SK-N-SH (cell line): ENCODE measurements at regions not wholly inside any gene's neighbourhood (a gene's known extent, or its start where the extent isn't known, plus 50 kb on each side); places are given as distances from the start of the nearest gene placed in this dataset.

Experiments used
- CTCF ChIA-PET: fragments of 300-600, 350-600 bp; formaldehyde crosslinking; extraction: SDS; loops from one replicate; lab custom pipeline; 2021; lab: Yijun Ruan, JAX
- POLR2A ChIA-PET: fragments of 350-600 bp; sonication (Branson Sonifier 250); formaldehyde crosslinking; extraction: SDS; loops from one replicate; lab custom pipeline; 2020; ENCODE audit warnings: antibody characterized with exemption, inconsistent platforms; lab: Yijun Ruan, JAX
- DNase-seq: peaks from one replicate; pipeline ENCODE4 v3.0.0; 2012
- H2AFZ ChIP-seq: fragments of 200-600 bp; sonication (generic); 2 replicates; pipeline ENCODE4 v1.8.1; 2016; ENCODE audit warnings: antibody characterized with exemption, mild to moderate bottlenecking, low read depth
- H3F3A ChIP-seq: fragments of 200-600 bp; sonication (generic); replicated peaks from 2 replicates; pipeline ENCODE3; 2016; ENCODE audit warnings: antibody characterized with exemption, mild to moderate bottlenecking; ENCODE audit not compliant: insufficient read depth
- H3K27ac ChIP-seq, 2 experiments: fragments of 200-500 bp in 1 of 2; fragments of 200-600 bp in 1 of 2; sonication (Bioruptor generic) in 1 of 2; sonication (generic), shearing (Covaris generic) in 1 of 2; 2 replicates each; pipeline versions ENCODE4 v1.5.1 to v1.6.1; 2014 to 2016; ENCODE audit warnings: low read depth in 2 of 2, inconsistent platforms in 1 of 2, low read length in 1 of 2, mild to moderate bottlenecking in 1 of 2, mixed read lengths in 1 of 2
- H3K27me3 ChIP-seq: fragments of 200-600 bp; sonication (generic), shearing (Covaris generic); 2 replicates; pipeline ENCODE4 v1.6.1; 2016; ENCODE audit warnings: mixed run types; ENCODE audit not compliant: insufficient read depth
- H3K36me3 ChIP-seq, 2 experiments: fragments of 200-500 bp in 1 of 2; fragments of 200-600 bp in 1 of 2; sonication (Bioruptor generic) in 1 of 2; sonication (generic) in 1 of 2; replicated peaks in 1 of 2; 2 replicates each; pipeline versions ENCODE3 to v1.5.1; 2014 to 2016; ENCODE audit warnings: low read length in 1 of 2, mild to moderate bottlenecking in 1 of 2; ENCODE audit not compliant: insufficient read depth in 2 of 2, control insufficient read depth in 1 of 2
- H3K4me1 ChIP-seq, 2 experiments: fragments of 200-500 bp in 1 of 2; fragments of 200-600 bp in 1 of 2; sonication (Bioruptor generic) in 1 of 2; sonication (generic), shearing (Covaris generic) in 1 of 2; 2 replicates each; pipeline versions ENCODE4 v1.5.1 to v1.6.1; 2014 to 2016; ENCODE audit warnings: low read depth in 1 of 2, low read length in 1 of 2, mixed run types in 1 of 2; ENCODE audit not compliant: insufficient read depth in 2 of 2, control insufficient read depth in 1 of 2
- H3K4me2 ChIP-seq: fragments of 200-600 bp; sonication (generic), shearing (Covaris generic); 2 replicates; pipeline ENCODE4 v1.6.1; 2017; ENCODE audit warnings: mixed run types
- H3K4me3 ChIP-seq, 2 experiments: fragments of 200-500 bp in 1 of 2; fragments of 200-600 bp in 1 of 2; sonication (Bioruptor generic) in 1 of 2; sonication (generic), shearing (Covaris generic) in 1 of 2; 2 replicates each; pipeline versions ENCODE4 v1.5.1 to v1.8.1; 2014 to 2016; ENCODE audit warnings: low read depth in 2 of 2, inconsistent platforms in 1 of 2, low read length in 1 of 2, mild to moderate bottlenecking in 1 of 2, mixed read lengths in 1 of 2, moderate library complexity in 1 of 2
- H3K79me2 ChIP-seq: fragments of 200-600 bp; sonication (generic); 2 replicates; pipeline ENCODE4 v1.8.1; 2017; ENCODE audit warnings: mild to moderate bottlenecking; ENCODE audit not compliant: insufficient read depth
- H3K9ac ChIP-seq: fragments of 200-600 bp; sonication (generic); 2 replicates; pipeline ENCODE4 v1.6.1; 2017; ENCODE audit warnings: mixed run types
- H3K9me2 ChIP-seq: fragments of 200-600 bp; sonication (generic); 2 replicates; pipeline ENCODE4 v1.6.1; 2017; ENCODE audit warnings: mixed run types
- H3K9me3 ChIP-seq: fragments of 200-600 bp; sonication (generic); 2 replicates; pipeline ENCODE4 v1.6.1; 2017; ENCODE audit warnings: mixed run types, mild to moderate bottlenecking, moderate library complexity
- H4K20me1 ChIP-seq: fragments of 200-600 bp; sonication (generic); 2 replicates; pipeline ENCODE4 v1.6.1; 2017; ENCODE audit warnings: mild to moderate bottlenecking, mixed run types; ENCODE audit not compliant: insufficient read depth
- CHD2 ChIP-seq: fragments of 150-350 bp; IDR thresholded peaks from 2 replicates; pipeline ENCODE4 v1.6.1; 2018; ENCODE audit warnings: low read length; ENCODE audit not compliant: partially characterized antibody
- ELF1 ChIP-seq: IDR thresholded peaks from 2 replicates; pipeline ENCODE4 v1.4.0; 2012
- EP300 ChIP-seq, 2 experiments: IDR thresholded peaks; 2 replicates each; pipeline versions ENCODE4 v1.4.0 to v1.6.1; 2012; ENCODE audit warnings: borderline replicate concordance in 1 of 2, low read depth in 1 of 2, low read length in 1 of 2
- EZH2phosphoT487 ChIP-seq: fragments of 200-600 bp; sonication (generic); IDR thresholded peaks from 2 replicates; pipeline ENCODE4 v1.6.1; 2017; ENCODE audit warnings: low read depth, mixed run types, mild to moderate bottlenecking, antibody characterized with exemption, moderate library complexity, borderline replicate concordance
- FOSL2 ChIP-seq: IDR thresholded peaks from 2 replicates; pipeline ENCODE4 v1.4.0; 2012; ENCODE audit warnings: low read depth, mild to moderate bottlenecking, moderate library complexity, borderline replicate concordance
- FOXM1 ChIP-seq: IDR thresholded peaks from 2 replicates; pipeline ENCODE4 v1.4.0; 2012; ENCODE audit warnings: low read depth, mild to moderate bottlenecking
- NFIC ChIP-seq: IDR thresholded peaks from 2 replicates; pipeline ENCODE4 v1.4.0; 2012; ENCODE audit warnings: borderline replicate concordance
- NRF1 ChIP-seq: IDR thresholded peaks from 2 replicates; pipeline ENCODE4 v1.6.1; 2012; ENCODE audit warnings: low read depth, mild to moderate bottlenecking, low read length
- POLR2AphosphoS5 ChIP-seq: IDR thresholded peaks from 2 replicates; pipeline ENCODE4 v1.6.1; 2012; ENCODE audit warnings: low read depth, low read length
- RCOR1 ChIP-seq: fragments of 150-350 bp; IDR thresholded peaks from 2 replicates; pipeline ENCODE4 v1.6.1; 2017; ENCODE audit warnings: antibody characterized with exemption, low read length
- RXRA ChIP-seq: IDR thresholded peaks from 2 replicates; pipeline ENCODE4 v1.4.0; 2012; ENCODE audit warnings: low read depth, mild to moderate bottlenecking, borderline replicate concordance
- SIN3A ChIP-seq: IDR thresholded peaks from 2 replicates; pipeline ENCODE4 v1.6.1; 2012; ENCODE audit warnings: low read depth, mild to moderate bottlenecking, low read length, moderate library complexity, borderline replicate concordance
- SMC3 ChIP-seq: IDR thresholded peaks from 2 replicates; pipeline ENCODE4 v1.6.1; 2012; ENCODE audit warnings: low read depth, low read length, improper control_type of control experiment
- TAF1 ChIP-seq: IDR thresholded peaks from 2 replicates; pipeline ENCODE4 v1.6.1; 2012; ENCODE audit warnings: low read depth, mild to moderate bottlenecking, low read length, moderate library complexity, borderline replicate concordance
- TEAD4 ChIP-seq: IDR thresholded peaks from 2 replicates; pipeline ENCODE4 v1.4.0; 2012; ENCODE audit warnings: mild to moderate bottlenecking, borderline replicate concordance; ENCODE audit not compliant: insufficient read depth
- WGBS: methylation state at CpG from one replicate; pipeline ENCODE4 v1.1.6; 2017; ENCODE audit warnings: low lambda C conversion rate; 5-methylcytosine and 5-hydroxymethylcytosine counted together
- TF ChIP-seq, protein P1 (sequence below): IDR thresholded peaks from 2 replicates; pipeline ENCODE4 v1.4.0; 2012; ENCODE audit warnings: low read depth
- TF ChIP-seq, protein P2 (sequence below): IDR thresholded peaks from 2 replicates; pipeline ENCODE4 v1.4.0; 2012; ENCODE audit warnings: low read depth, borderline replicate concordance
- TF ChIP-seq, protein P3 (sequence below): IDR thresholded peaks from 2 replicates; pipeline ENCODE4; 2012

DNA sequence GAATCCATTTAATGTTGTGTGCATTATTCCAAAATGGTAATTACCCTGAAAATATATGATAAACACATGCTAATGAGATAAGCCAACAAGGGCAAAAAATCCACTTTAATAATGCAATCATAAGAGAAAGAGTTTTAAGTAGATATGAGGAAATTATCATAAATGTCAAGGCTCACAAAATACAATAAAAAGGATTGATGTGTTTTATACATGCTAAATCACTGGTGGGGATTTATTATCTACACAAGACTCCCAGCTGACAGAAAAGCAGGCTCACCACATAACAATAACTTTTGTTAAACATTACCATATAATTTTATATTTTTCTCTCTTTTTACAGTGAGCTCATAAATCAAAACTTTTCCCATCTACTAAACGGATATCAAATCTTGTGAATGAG, 306.2 kb upstream of the GRAMD2B start:
- no peaks in the 10 kb centered on the region for H3K9me3 ChIP-seq
- no peaks in the 10 kb centered on the region for H3K9me2 ChIP-seq
- no peaks in the 10 kb centered on the region for H3K27me3 ChIP-seq
- H3K79me2 ChIP-seq = no peaks in the 10 kb centered on the region
- ChIA-PET CTCF (no interaction called here), POLR2A (no interaction called here)
- H3K4me3 ChIP-seq = no peak overlapping the region
- H3K4me1 ChIP-seq = no peaks in the 10 kb centered on the region; a peak in 1 of 4 replicates
- no peak overlapping the region for H2AFZ ChIP-seq
- 29% methylated on average over 1 of the region's 1 CpG for WGBS
- no peak overlapping the region for H3K4me2 ChIP-seq
- no peak for TF ChIP-seq FOSL2
- no peak for TF ChIP-seq SIN3A
- TF ChIP-seq TEAD4 = no peak
- H3F3A ChIP-seq = no peaks in the 10 kb centered on the region
- H3K36me3 ChIP-seq = no peaks in the 10 kb centered on the region
- no peaks in the 10 kb centered on the region for H4K20me1 ChIP-seq
- H3K9ac ChIP-seq = no peak overlapping the region
- no peak for DNase-seq
- no peak overlapping the region for H3K27ac ChIP-seq

- Histone ChIP-seq H3K27ac (no peak overlapping the region), H3K9ac (no peak overlapping the region), H3K4me2 (no peak overlapping the region), H3K9me2 (no peaks in the 10 kb centered on the region; the same call in 1 of the 2 replicates), H3F3A (no peaks in the 10 kb centered on the region), H3K27me3 (no peaks in the 10 kb centered on the region), H2AFZ (no peak overlapping the region), H3K4me1 (peaks cover 0 to 10% of the 10 kb centered on the region in 2 experiments; a peak in 3 of 4 replicates), H3K9me3 (no peaks in the 10 kb centered on the region), H3K4me3 (no peak overlapping the region), H3K79me2 (no peaks in the 10 kb centered on the region), H4K20me1 (no peaks in the 10 kb centered on the region), H3K36me3 (no peaks in the 10 kb centered on the region)
- DNase-seq = no peak
- CTCF ChIA-PET = interaction anchor here (1.2 to 1.3 kb wide), 2 partner anchors 69 to 234 kb away, joined by 3 to 4 read pairs; no protein-coding TSS in a partner anchor
- WGBS = 72% methylated on average over 4 of the region's 4 CpGs
- POLR2A ChIA-PET = no interaction called here
- TF ChIP-seq, protein P1, sequence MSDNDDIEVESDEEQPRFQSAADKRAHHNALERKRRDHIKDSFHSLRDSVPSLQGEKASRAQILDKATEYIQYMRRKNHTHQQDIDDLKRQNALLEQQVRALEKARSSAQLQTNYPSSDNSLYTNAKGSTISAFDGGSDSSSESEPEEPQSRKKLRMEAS = no peak
- TF ChIP-seq FOSL2 (no peak), NFIC (no peak), CHD2 (no peak), FOXM1 (no peak), EP300 (IDR thresholded peaks at IDR 0.05; ENCODE audit: borderline replicate concordance in 1 of 2, low read depth in 1 of 2, low read length in 1 of 2) (no peak), NRF1 (no peak), SMC3 (no peak), RCOR1 (no peak), RXRA (no peak), ELF1 (no peak), POLR2AphosphoS5 (no peak), EZH2phosphoT487 (no peak), SIN3A (no peak), TAF1 (no peak)
- TF ChIP-seq, protein P2, sequence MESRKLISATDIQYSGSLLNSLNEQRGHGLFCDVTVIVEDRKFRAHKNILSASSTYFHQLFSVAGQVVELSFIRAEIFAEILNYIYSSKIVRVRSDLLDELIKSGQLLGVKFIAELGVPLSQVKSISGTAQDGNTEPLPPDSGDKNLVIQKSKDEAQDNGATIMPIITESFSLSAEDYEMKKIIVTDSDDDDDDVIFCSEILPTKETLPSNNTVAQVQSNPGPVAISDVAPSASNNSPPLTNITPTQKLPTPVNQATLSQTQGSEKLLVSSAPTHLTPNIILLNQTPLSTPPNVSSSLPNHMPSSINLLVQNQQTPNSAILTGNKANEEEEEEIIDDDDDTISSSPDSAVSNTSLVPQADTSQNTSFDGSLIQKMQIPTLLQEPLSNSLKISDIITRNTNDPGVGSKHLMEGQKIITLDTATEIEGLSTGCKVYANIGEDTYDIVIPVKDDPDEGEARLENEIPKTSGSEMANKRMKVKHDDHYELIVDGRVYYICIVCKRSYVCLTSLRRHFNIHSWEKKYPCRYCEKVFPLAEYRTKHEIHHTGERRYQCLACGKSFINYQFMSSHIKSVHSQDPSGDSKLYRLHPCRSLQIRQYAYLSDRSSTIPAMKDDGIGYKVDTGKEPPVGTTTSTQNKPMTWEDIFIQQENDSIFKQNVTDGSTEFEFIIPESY = no peak
- TF ChIP-seq, protein P3, sequence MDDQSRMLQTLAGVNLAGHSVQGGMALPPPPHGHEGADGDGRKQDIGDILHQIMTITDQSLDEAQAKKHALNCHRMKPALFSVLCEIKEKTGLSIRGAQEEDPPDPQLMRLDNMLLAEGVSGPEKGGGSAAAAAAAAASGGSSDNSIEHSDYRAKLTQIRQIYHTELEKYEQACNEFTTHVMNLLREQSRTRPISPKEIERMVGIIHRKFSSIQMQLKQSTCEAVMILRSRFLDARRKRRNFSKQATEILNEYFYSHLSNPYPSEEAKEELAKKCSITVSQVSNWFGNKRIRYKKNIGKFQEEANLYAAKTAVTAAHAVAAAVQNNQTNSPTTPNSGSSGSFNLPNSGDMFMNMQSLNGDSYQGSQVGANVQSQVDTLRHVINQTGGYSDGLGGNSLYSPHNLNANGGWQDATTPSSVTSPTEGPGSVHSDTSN = no peak
These were observed 303.2 kb upstream of the GRAMD2B start for GRCh38 chr5:126119887-126120442.
